ENCODE measurements at regions not wholly inside any gene's neighbourhood (a gene's known extent, or its start where the extent isn't known, plus 50 kb on each side); places are given as distances from the start of the nearest gene placed in this dataset.

DNA sequence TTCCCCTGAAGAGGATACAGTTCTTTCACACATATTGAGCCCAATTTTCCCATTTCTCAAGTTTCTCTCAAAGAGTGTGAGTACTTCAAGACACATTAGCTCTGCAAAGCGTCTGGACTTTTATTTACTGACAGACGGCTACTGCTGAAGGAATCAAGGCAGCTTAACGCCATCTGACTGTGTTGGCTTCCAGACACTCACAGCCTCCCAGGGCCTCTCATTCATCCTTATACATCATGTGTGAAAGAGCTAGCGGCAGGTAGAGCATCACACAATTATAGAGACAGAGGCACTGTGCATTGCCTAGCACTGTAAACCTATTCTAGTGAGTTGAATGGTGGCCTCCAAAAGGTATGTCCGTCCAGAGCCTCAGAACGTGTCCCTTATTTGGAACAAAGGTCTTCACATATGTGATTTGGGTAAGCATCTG, 284.1 kb upstream of the STT3B start:
- DNase-seq (ENCODE audit: low read depth), result no peak

DNA sequence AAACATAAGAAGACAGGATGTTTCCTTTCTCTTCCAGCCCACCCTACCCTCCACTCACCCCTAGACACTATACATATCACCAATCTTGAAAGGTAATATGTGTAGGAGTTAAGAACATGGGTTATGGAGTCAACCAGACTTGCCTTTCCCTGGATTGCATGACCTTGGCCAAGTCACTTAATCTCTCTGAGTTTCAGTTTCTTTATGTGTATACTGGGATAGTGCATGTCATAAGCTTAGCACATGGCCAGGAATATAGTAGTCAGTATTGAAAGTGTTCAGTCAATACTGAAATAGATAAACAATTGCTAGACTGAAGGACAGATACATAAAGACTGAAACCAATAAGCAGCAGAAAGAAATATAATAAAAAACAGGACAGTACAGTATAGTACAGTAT, 283.2 kb upstream of the STT3B start:
- DNase-seq (ENCODE audit: low read depth), result no peak

DNA sequence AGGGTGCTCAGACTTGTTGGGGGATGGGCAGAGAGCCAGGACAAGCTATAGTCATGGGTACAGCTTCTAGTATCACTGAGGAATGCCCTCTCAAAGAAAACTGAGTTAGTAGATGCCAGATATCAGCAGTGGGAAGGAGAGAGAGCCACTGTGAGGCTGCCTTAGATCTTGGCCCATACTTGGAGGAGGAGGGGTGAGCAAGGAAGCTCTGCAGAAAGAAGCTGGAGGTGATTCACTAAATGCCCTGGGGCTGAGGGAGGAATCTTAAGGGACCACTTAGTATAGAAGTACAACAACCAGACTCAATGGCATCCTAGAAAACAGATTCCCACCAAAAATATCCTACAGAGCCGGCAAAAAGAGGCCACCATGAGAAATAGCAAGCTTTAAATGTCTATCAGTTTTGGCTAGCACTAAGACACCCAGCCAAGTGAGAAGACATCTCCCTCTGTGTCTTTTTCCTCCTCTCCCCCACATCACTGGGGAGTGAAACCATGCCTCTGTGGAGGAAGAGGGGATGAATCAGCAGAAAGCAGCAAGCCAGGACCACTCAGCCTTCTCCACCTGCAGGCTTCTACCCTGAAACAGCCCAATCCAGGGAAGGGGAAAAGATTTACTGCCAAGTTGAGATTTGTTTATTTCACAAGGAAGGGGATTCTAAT, 282.5 kb upstream of the STT3B start:
- no peak for DNase-seq (ENCODE audit: low read depth)

DNA sequence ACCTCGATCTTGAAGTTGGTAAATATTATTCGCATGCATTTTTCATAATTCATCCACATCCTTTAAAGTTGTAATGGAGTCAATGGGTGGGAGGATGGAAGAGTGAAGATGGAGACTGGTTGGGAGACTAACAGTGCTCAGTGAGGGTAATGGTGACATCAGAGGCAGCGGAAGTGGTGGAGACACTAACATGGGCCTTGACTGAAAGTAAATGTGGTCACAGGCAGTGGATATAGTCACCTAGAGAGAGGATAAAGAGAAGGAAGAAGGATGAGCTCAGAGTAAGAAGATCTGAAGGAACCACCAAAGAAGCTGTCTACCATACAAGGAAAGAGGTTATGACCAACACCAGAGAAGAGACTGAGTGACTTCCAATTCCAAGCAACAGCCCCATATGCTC, 281.6 kb upstream of the STT3B start:
- DNase-seq (ENCODE audit: low read depth), result no peak

DNA sequence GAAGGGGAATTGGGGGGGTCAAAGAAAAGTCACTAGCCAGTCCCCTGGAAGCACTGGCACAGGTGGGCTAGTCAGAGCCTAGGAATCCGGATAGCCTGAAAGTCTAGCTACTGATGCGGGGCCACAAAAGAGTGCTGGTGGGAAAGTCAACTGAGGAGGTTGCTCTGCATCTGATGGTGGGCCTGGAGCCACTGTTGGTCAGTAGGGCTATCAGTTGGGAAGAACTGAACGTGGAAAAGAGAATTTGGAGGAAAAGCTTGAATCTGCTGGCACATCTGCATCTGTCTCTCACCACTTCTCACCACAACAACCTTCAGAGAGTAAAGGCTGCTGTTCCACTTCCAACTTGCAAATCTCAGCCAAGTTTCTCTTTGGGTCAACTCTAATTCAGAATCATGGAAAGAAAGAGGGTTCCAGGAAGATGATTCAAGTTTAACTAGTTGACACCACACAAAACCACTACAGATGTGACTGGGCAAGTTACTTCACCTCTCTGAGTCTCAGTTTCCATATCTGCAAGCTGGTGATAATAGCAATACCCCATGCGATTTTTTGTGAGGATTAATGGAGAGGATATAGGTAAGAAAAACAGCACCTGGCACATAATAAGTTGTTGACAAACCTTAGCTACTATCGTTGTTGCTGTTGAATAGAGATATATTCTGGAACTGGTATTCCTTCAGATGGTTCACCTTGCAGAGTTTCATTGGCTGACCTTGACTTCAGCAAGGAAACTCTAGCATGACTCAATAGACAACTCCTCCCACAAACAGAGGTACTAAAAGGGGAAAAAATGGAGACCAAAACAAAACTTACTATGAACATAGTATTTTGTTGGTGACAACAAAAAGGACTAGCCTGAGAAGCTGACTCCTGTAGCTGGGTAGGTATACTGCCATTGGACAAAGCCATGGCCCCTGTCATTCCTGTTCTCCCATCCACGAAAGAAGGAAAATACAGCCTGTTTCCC, 280.2 kb upstream of the STT3B start:
- DNase-seq (ENCODE audit: low read depth), result no peak

DNA sequence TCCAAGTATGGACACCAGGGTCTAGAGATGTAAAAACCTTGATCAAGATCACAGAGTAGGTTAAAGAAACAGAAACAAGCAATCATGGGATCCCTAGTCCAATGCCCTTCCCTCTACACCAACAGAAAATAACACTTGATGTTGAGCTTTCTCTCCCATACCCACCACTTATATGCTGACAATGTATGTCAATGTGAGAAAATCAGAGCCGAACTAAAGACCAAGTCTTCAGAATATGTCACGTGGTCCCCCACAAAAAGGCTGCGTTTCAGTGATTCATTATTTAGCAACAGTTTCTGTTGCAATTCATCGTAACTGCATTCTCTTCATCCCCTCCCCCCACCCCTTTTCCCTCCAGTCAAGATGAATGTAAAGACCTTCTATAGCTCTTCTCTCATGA, 278.9 kb upstream of the STT3B start:
- no peak for DNase-seq (ENCODE audit: low read depth)

DNA sequence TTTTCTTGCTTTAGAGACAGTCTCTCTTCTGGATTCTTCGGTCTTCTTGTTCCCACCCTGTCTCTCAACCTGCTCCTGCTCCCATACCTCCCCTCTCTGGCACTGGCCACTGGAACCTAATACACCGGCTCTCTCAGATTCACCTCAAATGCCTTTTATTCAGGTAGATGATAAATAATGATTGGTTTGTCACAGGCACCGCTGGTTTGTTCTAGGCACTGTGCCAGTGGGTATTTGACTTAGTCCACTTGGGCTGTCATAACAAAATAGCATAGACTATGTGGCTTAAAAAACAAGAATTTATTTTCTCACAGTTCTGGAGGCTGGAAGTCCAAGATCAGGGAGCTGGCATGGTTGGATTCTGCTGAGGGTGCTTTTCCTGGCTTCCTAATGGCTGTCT, 278.2 kb upstream of the STT3B start:
- DNase-seq (ENCODE audit: low read depth), result no peak

DNA sequence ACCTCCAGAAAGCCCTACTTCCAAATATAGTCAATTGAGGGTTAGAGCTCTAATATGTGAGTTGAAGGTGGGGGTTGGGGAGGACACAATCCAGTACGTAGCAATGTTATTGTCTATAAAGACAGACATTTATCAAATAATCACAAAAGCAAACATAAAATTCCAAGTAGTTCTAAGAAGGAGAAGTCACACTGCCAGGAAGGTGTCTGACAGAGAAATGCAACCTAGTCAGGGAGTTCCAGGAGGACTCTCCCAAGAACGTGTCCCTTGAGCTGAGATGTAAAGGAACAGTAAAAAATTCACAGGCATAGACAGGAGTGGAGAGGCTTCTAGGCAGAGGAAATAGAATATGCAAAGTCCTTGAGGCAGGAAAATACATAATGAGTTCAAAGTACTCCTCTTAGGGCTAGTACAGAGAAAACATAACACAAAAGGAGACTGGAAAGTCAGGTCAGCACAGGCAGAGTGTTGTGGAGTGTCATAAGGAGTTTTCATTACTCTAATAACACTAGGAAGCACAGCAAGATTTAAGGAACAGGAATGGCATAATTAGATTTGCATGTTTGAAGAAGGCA, 277.6 kb upstream of the STT3B start:
- DNase-seq (ENCODE audit: low read depth), result no peak

DNA sequence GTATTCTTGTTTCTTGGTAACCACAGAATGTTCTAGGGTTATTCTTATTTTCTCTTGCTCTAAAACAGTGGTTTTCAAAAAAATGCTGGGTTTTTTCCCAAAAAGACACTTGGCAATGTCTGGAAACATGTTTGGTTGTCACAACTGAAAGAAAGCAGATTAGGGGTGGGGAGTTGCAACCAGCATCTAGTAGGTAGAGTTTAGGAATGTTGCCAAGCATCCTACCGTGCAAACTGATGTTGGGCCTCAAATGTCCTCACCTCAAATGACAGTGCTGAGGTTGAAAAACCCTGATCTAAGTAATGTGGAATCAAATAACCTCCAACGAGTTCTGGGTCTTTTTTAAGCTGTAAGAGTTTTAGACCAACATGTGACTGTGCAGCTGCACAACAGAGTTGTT, 270.5 kb upstream of the STT3B start:
- no peak for DNase-seq (ENCODE audit: low read depth)

DNA sequence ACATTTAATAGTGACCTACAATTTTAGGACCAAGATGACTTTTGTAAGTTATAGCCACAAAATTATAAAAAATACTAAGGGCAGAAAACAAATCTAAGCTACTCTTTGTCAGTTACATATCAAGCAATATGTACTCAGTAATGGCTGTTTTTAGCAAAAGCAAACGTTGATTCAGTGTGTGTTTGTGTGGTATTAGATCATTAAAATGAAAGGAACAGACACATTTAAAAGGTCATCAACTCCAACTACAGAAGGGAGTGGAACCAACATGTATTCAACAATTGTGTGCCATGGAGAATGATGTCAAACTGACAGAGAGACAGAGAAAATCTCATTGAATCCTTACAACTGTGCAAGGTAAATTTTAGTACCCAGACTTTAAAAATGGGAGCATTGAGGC, 268.8 kb upstream of the STT3B start:
- DNase-seq (ENCODE audit: low read depth), result no peak

DNA sequence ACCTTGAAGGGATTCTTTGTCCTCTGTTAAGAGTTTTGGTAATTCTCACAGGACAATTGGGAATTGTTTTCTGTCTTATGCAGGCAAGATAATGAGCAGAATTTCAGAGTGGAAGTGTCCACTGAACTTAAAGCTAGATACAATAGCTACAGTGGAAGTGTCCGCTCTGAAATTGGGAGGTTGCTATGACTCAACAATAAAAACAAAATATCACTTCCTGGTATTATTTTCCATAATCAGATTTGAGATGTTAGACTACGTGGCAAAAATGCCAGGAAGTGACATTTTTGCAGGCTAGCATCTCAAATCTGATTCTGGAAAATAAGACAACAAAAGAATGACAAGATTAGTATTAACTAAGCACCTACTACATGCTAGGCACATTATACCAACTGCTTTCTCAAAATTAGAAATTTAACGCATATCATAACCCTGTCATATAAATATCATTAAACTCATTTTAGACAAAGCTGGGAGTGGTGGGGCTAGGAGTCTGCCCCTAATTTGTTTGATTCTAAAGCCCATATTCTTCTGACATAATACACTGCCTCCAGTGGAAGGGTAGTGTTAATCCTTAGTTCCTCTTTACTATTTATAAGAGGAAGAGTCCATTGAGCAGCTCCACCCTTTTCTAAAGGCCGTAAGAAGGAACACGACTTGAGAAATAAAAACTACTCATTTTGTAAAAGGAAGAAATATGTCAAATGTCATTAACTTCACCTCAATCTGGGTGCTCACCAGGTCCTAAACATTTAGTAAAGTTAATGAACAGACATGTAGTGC, 266.9 kb upstream of the STT3B start:
- no peak for DNase-seq (ENCODE audit: low read depth)

DNA sequence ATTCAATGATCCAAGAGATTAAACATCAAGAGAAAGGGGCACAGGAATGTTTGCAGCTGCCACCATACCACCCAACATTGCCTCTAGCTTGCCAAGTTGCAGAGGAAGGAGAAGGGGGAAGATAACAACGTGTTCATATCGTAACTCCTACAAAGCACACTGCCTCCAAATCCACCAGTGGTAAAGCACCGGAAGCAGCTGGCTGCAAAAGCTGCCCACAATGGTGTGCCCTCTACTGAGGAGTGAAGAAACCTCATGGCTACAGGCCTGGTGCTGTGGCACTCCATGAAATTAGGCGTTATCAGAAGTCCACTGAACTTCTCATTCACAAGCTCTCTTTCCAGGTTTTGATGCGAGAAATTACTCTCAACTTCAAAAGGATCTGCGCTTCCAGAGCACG, 263.9 kb upstream of the STT3B start:
- no peak for DNase-seq (ENCODE audit: low read depth)

DNA sequence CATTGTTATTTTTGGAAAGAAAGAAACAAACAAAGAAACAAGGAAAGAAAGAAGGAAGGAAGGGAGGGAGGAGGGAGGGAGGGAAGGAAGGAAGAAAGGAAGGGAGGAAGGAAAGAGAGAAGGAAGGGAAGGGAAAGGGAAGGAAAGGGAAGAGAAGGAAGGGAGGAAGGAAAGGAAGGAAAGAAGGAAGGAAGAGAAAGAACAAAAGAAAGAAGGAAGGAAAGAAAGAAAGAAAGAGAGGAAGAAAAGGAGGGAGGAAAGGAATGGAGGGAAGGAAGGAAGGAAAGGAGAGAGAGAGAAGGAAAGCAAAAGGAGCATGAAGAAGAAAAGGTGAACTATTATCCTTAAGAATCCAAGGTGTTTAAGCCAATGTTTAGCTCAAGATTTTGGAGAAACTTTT, 262.7 kb upstream of the STT3B start:
- no peak for DNase-seq (ENCODE audit: low read depth)

DNA sequence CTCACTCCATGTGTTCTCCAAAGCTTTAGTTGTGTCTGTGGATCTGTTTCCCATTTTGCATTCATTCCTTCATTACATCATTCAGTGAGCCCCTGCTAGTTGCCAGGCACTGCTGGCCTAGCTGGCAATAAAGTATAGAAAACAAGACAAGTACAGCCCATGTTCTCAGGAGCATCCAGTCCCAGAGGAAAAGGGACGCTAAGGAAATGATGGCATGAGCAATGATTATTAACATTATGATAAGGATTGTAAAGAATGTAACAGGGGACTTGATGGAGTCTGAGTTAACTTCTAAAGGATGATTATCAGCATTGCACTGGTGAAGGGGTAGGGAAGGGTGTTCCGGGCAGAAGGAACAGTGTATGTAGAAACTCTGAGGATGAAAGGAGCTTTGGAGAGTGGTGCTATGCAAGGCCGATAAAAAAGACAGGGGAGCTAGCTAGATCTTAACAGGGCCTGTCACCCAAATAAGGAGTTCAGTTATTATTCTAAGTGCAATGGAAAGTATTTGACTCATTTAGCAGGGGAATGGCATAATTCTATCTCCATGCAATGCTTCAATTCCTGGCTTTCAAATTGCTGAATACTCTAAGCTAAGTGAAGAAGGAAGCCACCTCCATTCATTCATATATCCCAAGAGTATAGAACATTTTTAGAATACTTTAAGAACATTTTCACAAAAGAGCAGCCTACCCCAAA, 258.2 kb upstream of the STT3B start:
- no peak for DNase-seq (ENCODE audit: low read depth)

DNA sequence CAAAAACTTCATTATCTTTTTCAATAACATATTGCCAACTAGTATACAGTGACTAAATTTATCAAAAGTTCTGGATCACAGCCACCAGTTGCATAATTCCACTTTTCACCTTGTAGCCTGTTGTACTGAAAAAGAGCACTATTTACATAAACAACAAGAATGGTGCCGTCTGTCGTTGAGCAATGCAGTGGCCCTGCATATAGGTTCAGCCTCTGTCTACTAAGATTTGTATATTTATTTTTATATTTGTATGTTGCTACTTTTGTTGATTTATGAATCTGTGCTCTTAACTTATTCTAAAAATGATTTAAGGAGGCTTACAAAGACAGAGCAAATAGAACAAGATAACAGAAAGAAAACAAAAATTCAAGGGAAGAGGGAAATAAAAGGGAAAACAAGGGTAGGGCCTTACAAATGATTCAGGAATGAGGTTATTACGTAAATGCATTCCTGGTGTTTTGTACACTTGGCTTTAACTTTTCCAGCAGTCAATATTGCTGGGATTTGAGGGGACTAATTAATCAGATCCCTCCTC, 257.6 kb upstream of the STT3B start:
- no peak for DNase-seq (ENCODE audit: low read depth)

DNA sequence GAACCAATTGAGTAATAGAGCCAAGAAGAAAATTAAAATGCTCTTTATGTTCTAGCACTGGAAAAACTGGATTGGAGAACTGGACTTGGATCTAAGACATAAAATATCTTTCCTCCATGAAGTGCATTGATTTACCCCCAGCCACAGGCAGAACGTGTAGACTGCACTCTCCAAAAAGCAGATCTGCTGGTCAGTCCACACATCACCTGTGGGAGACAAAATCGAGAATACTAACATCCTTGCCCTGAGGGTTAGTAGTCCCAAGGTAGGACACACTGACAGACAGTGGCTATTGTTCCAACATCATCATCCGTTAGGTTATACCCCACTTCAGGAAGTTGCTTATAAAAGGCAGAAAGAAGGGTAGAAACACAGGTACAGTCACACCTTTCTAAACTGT, 257.1 kb upstream of the STT3B start:
- DNase-seq (ENCODE audit: low read depth), result no peak

DNA sequence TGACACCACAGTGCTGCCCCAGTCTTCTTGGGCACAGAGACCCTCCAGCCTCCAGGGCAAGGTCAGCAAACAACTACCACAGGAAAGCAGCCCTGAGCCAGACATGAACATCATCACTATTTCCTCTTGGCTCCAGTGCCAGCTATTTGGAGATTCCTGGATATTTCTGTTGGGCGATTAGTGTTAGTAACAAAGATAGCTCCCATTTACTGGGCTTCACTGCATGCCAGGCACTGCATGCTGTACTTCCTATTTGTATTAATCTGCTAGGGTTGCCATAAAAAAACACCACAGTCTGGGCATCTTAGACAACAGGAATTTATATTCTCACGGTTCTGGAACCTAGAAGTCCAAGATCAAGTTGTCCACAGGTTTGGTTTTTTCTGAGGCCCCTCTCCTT, 255.1 kb upstream of the STT3B start:
- DNase-seq (ENCODE audit: low read depth), result no peak

DNA sequence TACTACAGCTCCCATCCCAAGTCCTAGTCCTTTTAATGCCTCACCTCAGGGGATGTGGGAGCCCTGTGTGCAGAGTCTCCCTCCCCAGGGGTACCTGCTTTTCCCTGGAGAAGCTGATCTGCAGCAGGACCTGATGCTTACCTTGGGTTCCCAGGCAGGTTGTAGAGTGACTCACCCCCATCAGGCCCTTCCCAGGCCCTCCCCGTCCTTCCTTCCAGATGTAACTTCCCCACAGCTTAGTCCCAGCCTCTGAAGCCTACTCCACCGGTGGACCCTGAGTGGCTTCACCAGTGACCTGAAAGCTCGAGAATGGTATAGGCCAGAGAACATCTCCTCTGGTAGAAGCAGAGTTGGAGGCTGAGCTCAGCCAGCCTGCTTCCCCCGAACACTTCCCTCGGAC, 254.2 kb upstream of the STT3B start:
- DNase-seq (ENCODE audit: low read depth), result no peak

DNA sequence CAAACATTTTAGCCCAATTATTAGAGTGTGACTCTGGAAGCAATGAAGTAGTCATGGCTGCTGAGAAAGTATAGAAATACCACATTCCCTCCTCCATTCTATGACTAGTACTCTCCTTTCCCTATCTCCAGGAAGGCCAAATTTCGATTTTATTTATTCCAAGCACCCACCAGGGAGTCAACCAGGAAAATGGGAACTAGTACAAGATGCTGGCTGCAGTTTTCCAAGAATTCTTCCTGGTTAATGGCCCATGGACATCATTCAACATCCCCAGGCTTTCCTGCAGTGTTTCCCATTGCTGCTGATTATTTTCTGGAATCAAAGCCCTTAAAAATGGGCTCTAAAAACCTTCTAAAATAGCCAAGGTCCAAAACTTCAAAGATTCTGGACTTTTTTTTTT, 247.9 kb upstream of the STT3B start:
- no peak for DNase-seq (ENCODE audit: low read depth)

DNA sequence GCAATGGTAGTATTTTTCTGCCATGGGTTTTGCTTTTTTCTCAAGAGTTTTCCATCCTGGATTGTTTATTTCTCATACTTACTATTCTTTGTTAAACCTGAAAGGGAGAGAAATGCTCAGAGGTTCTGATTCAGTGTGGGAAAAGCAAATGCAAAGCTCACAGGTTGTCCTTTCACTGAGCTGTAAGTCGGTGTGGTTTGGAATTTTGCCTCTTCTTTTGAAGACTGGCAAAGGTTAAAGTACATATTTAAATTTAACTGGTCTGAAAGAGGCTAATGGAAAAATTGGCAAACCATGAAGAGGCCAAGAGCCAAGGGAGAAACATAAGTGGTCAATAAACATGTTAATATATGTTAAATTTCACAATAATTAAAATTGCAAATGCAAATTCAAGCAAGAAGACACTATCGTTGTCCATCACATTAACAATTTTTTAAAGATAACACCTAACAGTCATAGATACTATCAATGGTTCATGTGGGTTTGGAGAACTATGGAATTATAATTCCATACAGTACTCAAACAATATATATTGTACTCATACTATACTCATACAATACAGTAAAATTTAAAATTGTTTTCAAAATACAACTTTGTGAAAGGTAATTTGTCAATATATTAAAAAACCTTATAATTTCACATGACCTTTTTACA, 246.8 kb upstream of the STT3B start:
- no peak for DNase-seq (ENCODE audit: low read depth)

DNA sequence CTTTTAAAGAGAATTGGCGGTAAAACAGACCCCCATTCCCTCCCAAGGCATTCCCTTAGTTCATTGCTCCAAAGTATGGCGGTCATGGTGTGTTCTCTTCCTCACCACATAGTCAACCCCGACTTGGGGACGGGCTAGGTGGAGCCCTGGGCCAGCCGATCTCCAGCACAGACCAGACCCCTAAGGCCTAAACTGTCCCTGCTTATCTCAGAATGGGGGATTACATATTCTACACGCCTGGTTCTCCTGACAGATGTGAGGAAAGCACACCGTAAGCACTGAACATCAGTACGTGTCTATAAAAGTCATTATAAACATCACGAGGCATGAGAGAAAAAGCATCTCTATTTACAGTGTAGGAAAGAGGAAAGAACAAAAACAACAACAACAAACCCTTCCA, 244.5 kb upstream of the STT3B start:
- DNase-seq (ENCODE audit: low read depth), result no peak
